Loucy (cell line): ENCODE measurements at regions not wholly inside any gene's neighbourhood (a gene's known extent, or its start where the extent isn't known, plus 50 kb on each side); places are given as distances from the start of the nearest gene placed in this dataset.

Experiments used
- H2AFZ ChIP-seq: fragments of 200-600 bp; sonication (generic); 2 replicates; pipeline ENCODE4 v1.6.0; 2016; ENCODE audit warnings: antibody characterized with exemption, mild to moderate bottlenecking, low read length, moderate library complexity
- H3F3A ChIP-seq: fragments of 200-600 bp; 2 replicates; pipeline ENCODE4 v1.6.0; 2016; ENCODE audit warnings: antibody characterized with exemption, low read depth, mild to moderate bottlenecking
- H3K27me3 ChIP-seq: fragments of 200-600 bp; sonication (generic); 2 replicates; pipeline ENCODE4 v1.6.1; 2014; ENCODE audit warnings: low read length, mild to moderate bottlenecking; ENCODE audit not compliant: insufficient read depth, poor library complexity, severe bottlenecking
- H3K36me3 ChIP-seq: fragments of 200-600 bp; sonication (generic); 2 replicates; pipeline ENCODE4 v1.6.1; 2016; ENCODE audit warnings: low read length; ENCODE audit not compliant: insufficient read depth
- H3K4me1 ChIP-seq: fragments of 200-600 bp; sonication (generic); 2 replicates; pipeline ENCODE4 v1.5.1; 2014; ENCODE audit warnings: low read length, mild to moderate bottlenecking; ENCODE audit not compliant: insufficient read depth, poor library complexity, severe bottlenecking
- H3K4me2 ChIP-seq: fragments of 200-600 bp; sonication (generic); 2 replicates; pipeline ENCODE4 v1.6.0; 2014; ENCODE audit warnings: antibody characterized with exemption, low read length, low read depth, mild to moderate bottlenecking; ENCODE audit not compliant: poor library complexity, severe bottlenecking
- H3K4me3 ChIP-seq: fragments of 200-600 bp; sonication (generic); 2 replicates; pipeline ENCODE4 v1.5.1; 2014; ENCODE audit warnings: low read length, mild to moderate bottlenecking, mixed read lengths; ENCODE audit not compliant: poor library complexity, severe bottlenecking
- H3K79me2 ChIP-seq: fragments of 200-600 bp; sonication (generic); 2 replicates; pipeline ENCODE4 v1.6.1; 2014; ENCODE audit warnings: low read length; ENCODE audit not compliant: insufficient read depth
- H3K9ac ChIP-seq: fragments of 200-600 bp; sonication (generic); 2 replicates; pipeline ENCODE4 v1.6.0; 2014; ENCODE audit warnings: mild to moderate bottlenecking, low read depth, low read length, moderate library complexity; ENCODE audit not compliant: poor library complexity, severe bottlenecking
- H3K9me2 ChIP-seq: fragments of 200-600 bp; sonication (generic); replicated peaks from 2 replicates; pipeline ENCODE4 v1.6.1; 2016; ENCODE audit warnings: low read depth, low read length, mixed read lengths
- H3K9me3 ChIP-seq: fragments of 200-600 bp; sonication (generic); 2 replicates; pipeline ENCODE4 v1.6.1; 2014; ENCODE audit warnings: mild to moderate bottlenecking, antibody characterized with exemption, low read length, low read depth; ENCODE audit not compliant: insufficient read depth
- H4K20me1 ChIP-seq: fragments of 200-600 bp; sonication (generic); 2 replicates; pipeline ENCODE4 v1.6.0; 2014; ENCODE audit warnings: antibody characterized with exemption, low read length, mild to moderate bottlenecking; ENCODE audit not compliant: insufficient read depth, poor library complexity, severe bottlenecking
- EZH2phosphoT487 ChIP-seq: fragments of 200-600 bp; IDR thresholded peaks from 2 replicates; pipeline ENCODE4 v1.6.1; 2018; ENCODE audit warnings: antibody characterized with exemption, mild to moderate bottlenecking, moderate library complexity, borderline replicate concordance
- TF ChIP-seq, protein P1 (sequence below): fragments of 200-600 bp; sonication (generic); conservative IDR thresholded peaks from 2 replicates; pipeline ENCODE4 v1.5.1; 2014; ENCODE audit warnings: mild to moderate bottlenecking, antibody characterized with exemption, low read length

DNA sequence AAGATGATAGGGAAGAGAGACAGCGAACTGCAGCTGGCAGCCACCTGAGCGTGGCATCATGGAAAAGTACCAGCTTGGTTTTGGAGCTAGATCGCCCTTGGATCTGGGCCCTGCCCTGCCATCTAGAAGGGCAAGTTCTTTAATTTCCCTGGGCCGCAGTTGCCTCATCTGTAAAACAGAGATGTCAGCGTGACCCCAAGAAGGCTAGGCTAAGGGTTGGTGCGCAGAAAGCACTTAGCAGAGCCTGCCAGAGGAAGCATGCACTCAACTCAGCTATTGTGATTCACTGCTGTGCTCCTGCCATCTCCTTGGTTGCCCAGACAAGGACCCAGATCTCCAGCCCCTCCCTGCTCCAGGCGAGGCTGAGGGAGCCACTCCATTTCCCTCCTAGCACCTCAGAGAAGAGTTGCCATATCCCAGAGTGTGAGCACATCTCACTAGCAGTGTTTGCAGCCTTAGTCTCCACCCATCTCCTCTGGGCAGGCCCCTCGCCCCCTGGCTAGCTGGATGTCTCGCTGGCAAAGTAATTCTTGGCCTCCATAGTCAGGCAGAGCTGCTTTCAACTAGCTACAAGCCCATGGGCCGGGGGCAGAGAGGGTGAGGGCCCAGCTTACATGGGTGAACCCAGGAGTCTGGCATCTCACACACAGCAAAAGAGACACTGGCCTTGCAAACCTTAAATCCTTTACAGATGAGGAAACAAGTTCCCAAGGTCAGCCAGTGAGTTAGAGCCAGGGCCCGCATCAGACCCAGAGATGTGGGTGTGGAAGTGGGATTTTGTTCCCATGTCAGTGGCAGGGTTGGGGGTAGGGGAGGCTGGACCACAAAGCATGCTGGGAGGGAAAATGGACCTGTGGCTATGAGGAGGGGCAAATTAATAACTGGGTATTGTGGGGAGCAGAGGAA, 280.7 kb upstream of the TLE3 start:
- no peaks in the 10 kb centered on the region for H3K36me3 ChIP-seq
- no peak overlapping the region for H3K4me2 ChIP-seq
- H3K9me2 ChIP-seq = no peaks in the 10 kb centered on the region
- H3K9me3 ChIP-seq = no peaks in the 10 kb centered on the region
- H3K4me1 ChIP-seq = peaks cover 11% of the 10 kb centered on the region
- H2AFZ ChIP-seq = no peak overlapping the region
- H3K9ac ChIP-seq = no peak overlapping the region
- H3K4me3 ChIP-seq = no peak overlapping the region
- H3K27me3 ChIP-seq = no peaks in the 10 kb centered on the region
- no peak for TF ChIP-seq EZH2phosphoT487
- TF ChIP-seq, protein P1, sequence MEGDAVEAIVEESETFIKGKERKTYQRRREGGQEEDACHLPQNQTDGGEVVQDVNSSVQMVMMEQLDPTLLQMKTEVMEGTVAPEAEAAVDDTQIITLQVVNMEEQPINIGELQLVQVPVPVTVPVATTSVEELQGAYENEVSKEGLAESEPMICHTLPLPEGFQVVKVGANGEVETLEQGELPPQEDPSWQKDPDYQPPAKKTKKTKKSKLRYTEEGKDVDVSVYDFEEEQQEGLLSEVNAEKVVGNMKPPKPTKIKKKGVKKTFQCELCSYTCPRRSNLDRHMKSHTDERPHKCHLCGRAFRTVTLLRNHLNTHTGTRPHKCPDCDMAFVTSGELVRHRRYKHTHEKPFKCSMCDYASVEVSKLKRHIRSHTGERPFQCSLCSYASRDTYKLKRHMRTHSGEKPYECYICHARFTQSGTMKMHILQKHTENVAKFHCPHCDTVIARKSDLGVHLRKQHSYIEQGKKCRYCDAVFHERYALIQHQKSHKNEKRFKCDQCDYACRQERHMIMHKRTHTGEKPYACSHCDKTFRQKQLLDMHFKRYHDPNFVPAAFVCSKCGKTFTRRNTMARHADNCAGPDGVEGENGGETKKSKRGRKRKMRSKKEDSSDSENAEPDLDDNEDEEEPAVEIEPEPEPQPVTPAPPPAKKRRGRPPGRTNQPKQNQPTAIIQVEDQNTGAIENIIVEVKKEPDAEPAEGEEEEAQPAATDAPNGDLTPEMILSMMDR = no peak
- H3K79me2 ChIP-seq = no peaks in the 10 kb centered on the region
- no peaks in the 10 kb centered on the region for H3F3A ChIP-seq
- no peaks in the 10 kb centered on the region for H4K20me1 ChIP-seq

DNA sequence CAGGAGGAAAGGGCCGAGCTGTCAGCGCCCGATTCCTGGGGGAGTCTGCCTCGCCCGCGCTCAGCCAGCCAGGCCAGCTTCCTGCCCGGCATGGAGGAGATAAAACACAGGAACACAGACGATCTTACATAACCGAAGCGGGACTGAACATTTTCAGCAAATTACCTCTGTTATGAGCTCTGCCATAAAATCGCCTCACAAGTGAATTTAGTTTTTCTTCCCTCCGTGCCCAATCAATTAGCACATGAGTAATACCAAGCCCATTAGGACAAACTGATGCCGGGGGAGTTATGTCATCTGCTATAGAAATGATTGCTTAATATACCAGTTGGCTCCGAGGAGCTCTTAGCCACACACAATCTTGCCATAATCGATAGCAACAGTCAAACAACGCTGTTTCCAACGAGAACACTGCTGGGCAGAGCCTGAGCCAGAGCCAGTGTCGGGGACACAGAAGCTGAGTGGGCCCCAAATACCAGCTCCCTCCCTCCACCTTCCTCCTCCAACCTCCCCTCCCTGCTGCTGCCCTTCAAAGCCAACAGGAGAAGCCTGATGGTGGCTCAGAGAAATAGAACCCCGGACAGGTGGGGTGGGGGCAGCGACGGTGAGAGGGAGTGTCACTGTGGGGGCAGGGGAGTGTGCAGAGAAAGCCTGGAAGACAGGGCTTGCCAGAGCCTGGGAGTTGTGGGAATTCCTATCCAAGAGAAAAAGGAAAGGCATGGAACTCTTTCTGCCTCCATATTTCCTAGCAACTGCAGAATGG, 279.4 kb upstream of the TLE3 start:
- no peaks in the 10 kb centered on the region for H4K20me1 ChIP-seq
- H3K27me3 ChIP-seq = no peaks in the 10 kb centered on the region
- H3K9me2 ChIP-seq = no peaks in the 10 kb centered on the region
- H3K36me3 ChIP-seq = no peaks in the 10 kb centered on the region
- no peak for TF ChIP-seq EZH2phosphoT487
- TF ChIP-seq, protein P1 = no peak
- no peak overlapping the region for H3K4me3 ChIP-seq
- H3K79me2 ChIP-seq = no peaks in the 10 kb centered on the region
- no peak overlapping the region for H3K4me2 ChIP-seq
- H3F3A ChIP-seq = no peaks in the 10 kb centered on the region
- H3K4me1 ChIP-seq = peaks cover 11% of the 10 kb centered on the region
- H3K9me3 ChIP-seq = no peaks in the 10 kb centered on the region
- H3K9ac ChIP-seq = no peak overlapping the region
- H2AFZ ChIP-seq = no peak overlapping the region

DNA sequence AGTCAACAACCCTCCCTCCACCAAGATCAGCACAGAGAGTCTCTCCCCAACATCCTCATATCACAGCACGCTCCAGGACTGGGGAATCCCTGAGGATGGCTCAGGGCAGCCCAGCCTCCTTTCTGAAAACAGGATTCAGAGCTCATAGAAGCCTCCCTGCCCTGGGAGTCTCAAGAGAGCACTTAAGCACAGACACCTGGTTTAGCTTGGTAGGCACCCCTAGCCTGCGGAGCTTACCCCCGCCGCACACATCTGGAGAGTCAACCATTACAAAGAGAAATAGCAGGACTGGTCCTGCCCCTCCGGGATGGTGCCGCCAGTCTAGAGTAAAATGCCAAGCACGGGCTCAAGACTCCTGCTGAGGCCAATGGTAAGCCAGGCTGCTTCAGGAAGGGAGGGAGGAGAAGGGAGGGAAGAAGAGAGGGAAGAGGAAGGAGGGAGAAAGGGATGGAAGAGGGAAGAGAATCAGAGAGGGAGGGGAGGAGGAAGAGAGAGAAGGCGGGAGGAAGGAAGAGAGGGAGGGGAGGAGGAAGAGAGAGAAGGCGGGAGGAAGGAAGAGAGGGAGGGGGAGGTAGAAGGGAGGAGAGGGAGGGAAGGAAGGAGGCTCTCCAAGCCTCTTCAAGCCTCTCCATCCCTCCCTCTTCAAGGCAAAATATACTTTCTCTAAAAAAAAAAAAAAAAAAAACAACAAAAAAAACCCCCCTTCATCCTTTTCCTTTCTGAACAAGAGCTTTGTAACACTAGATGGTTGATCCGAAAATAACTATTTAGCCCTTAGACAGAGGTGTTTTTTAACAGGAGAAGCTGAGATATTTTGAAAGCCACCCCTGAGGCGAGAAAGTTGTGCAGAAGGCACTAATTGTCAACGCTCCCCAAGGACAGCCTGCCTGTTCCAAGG, 278.6 kb upstream of the TLE3 start:
- Histone ChIP-seq H2AFZ (no peak overlapping the region), H3K4me2 (no peak overlapping the region), H3K4me3 (no peak overlapping the region), H3K36me3 (no peaks in the 10 kb centered on the region), H3K79me2 (no peaks in the 10 kb centered on the region), H3K9ac (no peak overlapping the region), H3K9me2 (no peaks in the 10 kb centered on the region), H3K4me1 (peaks cover 11% of the 10 kb centered on the region), H4K20me1 (no peaks in the 10 kb centered on the region), H3F3A (no peaks in the 10 kb centered on the region), H3K27me3 (no peaks in the 10 kb centered on the region), H3K9me3 (no peaks in the 10 kb centered on the region)
- no peak for TF ChIP-seq EZH2phosphoT487
- TF ChIP-seq, protein P1 = no peak
